ENCODE measurements at regions not wholly inside any gene's neighbourhood (a gene's known extent, or its start where the extent isn't known, plus 50 kb on each side); places are given as distances from the start of the nearest gene placed in this dataset.

DNA sequence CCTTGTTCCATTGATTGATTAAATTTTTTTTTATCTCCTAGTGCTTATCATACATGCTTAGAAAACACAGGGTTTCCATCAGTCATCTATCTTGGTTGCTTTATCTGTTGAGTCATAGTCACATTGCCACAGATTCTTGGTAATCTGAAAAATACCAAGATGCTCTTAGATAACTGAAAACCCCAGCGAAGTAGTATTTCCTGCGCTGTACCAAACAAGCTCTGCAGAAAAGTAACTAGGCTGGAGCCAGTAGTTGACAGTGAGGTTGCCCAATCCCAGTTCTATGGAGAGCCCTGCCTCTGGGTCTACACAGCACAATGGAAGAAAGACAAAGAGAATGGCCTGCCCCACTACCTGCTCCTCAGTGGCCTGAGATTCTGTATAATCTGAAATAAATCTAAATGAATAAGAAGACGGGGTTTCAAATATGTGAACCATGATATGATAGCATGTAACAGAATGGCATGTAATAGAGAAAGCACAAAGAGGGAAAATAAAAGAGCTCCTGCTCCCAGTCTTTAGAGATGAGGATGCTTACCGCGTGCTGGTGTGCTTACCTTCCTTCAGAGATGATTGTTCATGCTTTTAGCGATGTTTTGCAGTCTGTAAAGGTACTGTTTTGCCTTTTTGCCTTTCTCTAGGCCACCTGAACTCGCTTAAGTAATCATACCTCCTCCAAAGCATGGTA, 55.3 kb upstream of the RAPGEF2 start:
- H2AFZ ChIP-seq (ENCODE audit: low read depth): peak overlapping the region; percentile 48; the same call in 1 of the 2 replicates
- no peaks in the 10 kb centered on the region for H3K27me3 ChIP-seq (ENCODE audit: insufficient read depth)
- H3K36me3 ChIP-seq (replicated peaks in 1 of 2; ENCODE audit: control insufficient read depth in 1 of 2, insufficient read depth in 2 of 2, low read length in 1 of 2): no peaks in the 10 kb centered on the region
- DNase-seq: no peak
- CTCF ChIA-PET: no interaction called here
- H3K4me1 ChIP-seq (ENCODE audit: control insufficient read depth in 1 of 2, insufficient read depth in 2 of 2, low read depth in 1 of 2, low read length in 1 of 2): peaks cover 12 to 18% of the 10 kb centered on the region in 2 experiments; a peak in 3 of 4 replicates
- 84% methylated on average over 7 of the region's 7 CpGs for WGBS (ENCODE audit: low lambda C conversion rate)
- POLR2A ChIA-PET: no interaction called here
- H3K27ac ChIP-seq (ENCODE audit: low read depth in 2 of 2, low read length in 1 of 2): peak overlapping the region in 1 of 2 experiments; percentile 49; a peak in 2 of 4 replicates
- no peak overlapping the region for H3K4me3 ChIP-seq (ENCODE audit: low read depth in 2 of 2, low read length in 1 of 2)
- H4K20me1 ChIP-seq (ENCODE audit: insufficient read depth): no peaks in the 10 kb centered on the region
- H3K4me2 ChIP-seq: peak overlapping the region; percentile 49
- no peaks in the 10 kb centered on the region for H3K79me2 ChIP-seq (ENCODE audit: insufficient read depth)
- no peak overlapping the region for H3K9ac ChIP-seq
- no peaks in the 10 kb centered on the region for H3K9me2 ChIP-seq
- peaks cover 9% of the 10 kb centered on the region for H3F3A ChIP-seq (replicated peaks; ENCODE audit: insufficient read depth)
- H3K9me3 ChIP-seq: no peaks in the 10 kb centered on the region
- TF ChIP-seq MEF2A (IDR thresholded peaks at IDR 0.05; ENCODE audit: borderline replicate concordance, low read depth): peak; percentile 24; the same call in 1 of the 2 replicates
- TF ChIP-seq YY1 (IDR thresholded peaks at IDR 0.05; ENCODE audit: low read depth): no peak
- TF ChIP-seq RAD21 (IDR thresholded peaks at IDR 0.05; ENCODE audit: low read length): no peak
- TF ChIP-seq, protein P1, sequence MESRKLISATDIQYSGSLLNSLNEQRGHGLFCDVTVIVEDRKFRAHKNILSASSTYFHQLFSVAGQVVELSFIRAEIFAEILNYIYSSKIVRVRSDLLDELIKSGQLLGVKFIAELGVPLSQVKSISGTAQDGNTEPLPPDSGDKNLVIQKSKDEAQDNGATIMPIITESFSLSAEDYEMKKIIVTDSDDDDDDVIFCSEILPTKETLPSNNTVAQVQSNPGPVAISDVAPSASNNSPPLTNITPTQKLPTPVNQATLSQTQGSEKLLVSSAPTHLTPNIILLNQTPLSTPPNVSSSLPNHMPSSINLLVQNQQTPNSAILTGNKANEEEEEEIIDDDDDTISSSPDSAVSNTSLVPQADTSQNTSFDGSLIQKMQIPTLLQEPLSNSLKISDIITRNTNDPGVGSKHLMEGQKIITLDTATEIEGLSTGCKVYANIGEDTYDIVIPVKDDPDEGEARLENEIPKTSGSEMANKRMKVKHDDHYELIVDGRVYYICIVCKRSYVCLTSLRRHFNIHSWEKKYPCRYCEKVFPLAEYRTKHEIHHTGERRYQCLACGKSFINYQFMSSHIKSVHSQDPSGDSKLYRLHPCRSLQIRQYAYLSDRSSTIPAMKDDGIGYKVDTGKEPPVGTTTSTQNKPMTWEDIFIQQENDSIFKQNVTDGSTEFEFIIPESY (IDR thresholded peaks at IDR 0.05; ENCODE audit: borderline replicate concordance, low read depth): 0 out of 2 replicates have a peak, but pooled peaks have one; percentile 49
- TF ChIP-seq, protein P2, sequence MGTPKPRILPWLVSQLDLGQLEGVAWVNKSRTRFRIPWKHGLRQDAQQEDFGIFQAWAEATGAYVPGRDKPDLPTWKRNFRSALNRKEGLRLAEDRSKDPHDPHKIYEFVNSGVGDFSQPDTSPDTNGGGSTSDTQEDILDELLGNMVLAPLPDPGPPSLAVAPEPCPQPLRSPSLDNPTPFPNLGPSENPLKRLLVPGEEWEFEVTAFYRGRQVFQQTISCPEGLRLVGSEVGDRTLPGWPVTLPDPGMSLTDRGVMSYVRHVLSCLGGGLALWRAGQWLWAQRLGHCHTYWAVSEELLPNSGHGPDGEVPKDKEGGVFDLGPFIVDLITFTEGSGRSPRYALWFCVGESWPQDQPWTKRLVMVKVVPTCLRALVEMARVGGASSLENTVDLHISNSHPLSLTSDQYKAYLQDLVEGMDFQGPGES (IDR thresholded peaks at IDR 0.05; ENCODE audit: low read depth, low read length): no peak
- no peak for TF ChIP-seq GABPA (IDR thresholded peaks at IDR 0.05; ENCODE audit: low read depth)
- TF ChIP-seq NRF1 (IDR thresholded peaks at IDR 0.05; ENCODE audit: low read depth, low read length): no peak
- no peak for TF ChIP-seq GATA2 (CRISPR knock-in tag; IDR thresholded peaks at IDR 0.05)
- no peak for TF ChIP-seq MXI1 (IDR thresholded peaks at IDR 0.05; ENCODE audit: low read depth, low read length)
- TF ChIP-seq RXRA (IDR thresholded peaks at IDR 0.05; ENCODE audit: borderline replicate concordance, low read depth): no peak
- no peak for TF ChIP-seq CHD2 (IDR thresholded peaks at IDR 0.05; ENCODE audit: low read length, partially characterized antibody)
- peak in 1 of 2 experiments; percentile 52; a peak in 1 of 4 replicates for TF ChIP-seq EP300 (IDR thresholded peaks at IDR 0.05; ENCODE audit: borderline replicate concordance in 1 of 2, low read depth in 1 of 2, low read length in 1 of 2)
- TF ChIP-seq, protein P3, sequence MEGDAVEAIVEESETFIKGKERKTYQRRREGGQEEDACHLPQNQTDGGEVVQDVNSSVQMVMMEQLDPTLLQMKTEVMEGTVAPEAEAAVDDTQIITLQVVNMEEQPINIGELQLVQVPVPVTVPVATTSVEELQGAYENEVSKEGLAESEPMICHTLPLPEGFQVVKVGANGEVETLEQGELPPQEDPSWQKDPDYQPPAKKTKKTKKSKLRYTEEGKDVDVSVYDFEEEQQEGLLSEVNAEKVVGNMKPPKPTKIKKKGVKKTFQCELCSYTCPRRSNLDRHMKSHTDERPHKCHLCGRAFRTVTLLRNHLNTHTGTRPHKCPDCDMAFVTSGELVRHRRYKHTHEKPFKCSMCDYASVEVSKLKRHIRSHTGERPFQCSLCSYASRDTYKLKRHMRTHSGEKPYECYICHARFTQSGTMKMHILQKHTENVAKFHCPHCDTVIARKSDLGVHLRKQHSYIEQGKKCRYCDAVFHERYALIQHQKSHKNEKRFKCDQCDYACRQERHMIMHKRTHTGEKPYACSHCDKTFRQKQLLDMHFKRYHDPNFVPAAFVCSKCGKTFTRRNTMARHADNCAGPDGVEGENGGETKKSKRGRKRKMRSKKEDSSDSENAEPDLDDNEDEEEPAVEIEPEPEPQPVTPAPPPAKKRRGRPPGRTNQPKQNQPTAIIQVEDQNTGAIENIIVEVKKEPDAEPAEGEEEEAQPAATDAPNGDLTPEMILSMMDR (IDR thresholded peaks at IDR 0.05): no peak
- no peak for TF ChIP-seq FOXJ3 (CRISPR knock-in tag; IDR thresholded peaks at IDR 0.05)
- TF ChIP-seq, protein P4, sequence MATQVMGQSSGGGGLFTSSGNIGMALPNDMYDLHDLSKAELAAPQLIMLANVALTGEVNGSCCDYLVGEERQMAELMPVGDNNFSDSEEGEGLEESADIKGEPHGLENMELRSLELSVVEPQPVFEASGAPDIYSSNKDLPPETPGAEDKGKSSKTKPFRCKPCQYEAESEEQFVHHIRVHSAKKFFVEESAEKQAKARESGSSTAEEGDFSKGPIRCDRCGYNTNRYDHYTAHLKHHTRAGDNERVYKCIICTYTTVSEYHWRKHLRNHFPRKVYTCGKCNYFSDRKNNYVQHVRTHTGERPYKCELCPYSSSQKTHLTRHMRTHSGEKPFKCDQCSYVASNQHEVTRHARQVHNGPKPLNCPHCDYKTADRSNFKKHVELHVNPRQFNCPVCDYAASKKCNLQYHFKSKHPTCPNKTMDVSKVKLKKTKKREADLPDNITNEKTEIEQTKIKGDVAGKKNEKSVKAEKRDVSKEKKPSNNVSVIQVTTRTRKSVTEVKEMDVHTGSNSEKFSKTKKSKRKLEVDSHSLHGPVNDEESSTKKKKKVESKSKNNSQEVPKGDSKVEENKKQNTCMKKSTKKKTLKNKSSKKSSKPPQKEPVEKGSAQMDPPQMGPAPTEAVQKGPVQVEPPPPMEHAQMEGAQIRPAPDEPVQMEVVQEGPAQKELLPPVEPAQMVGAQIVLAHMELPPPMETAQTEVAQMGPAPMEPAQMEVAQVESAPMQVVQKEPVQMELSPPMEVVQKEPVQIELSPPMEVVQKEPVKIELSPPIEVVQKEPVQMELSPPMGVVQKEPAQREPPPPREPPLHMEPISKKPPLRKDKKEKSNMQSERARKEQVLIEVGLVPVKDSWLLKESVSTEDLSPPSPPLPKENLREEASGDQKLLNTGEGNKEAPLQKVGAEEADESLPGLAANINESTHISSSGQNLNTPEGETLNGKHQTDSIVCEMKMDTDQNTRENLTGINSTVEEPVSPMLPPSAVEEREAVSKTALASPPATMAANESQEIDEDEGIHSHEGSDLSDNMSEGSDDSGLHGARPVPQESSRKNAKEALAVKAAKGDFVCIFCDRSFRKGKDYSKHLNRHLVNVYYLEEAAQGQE (IDR thresholded peaks at IDR 0.05; ENCODE audit: low read depth, low read length): no peak
- no peak for TF ChIP-seq RCOR1 (IDR thresholded peaks at IDR 0.05; ENCODE audit: low read length)
- TF ChIP-seq, protein P5, sequence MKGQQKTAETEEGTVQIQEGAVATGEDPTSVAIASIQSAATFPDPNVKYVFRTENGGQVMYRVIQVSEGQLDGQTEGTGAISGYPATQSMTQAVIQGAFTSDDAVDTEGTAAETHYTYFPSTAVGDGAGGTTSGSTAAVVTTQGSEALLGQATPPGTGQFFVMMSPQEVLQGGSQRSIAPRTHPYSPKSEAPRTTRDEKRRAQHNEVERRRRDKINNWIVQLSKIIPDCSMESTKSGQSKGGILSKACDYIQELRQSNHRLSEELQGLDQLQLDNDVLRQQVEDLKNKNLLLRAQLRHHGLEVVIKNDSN (IDR thresholded peaks at IDR 0.05; ENCODE audit: borderline replicate concordance, low read depth): no peak
- TF ChIP-seq TEAD4 (IDR thresholded peaks at IDR 0.05; ENCODE audit: borderline replicate concordance, insufficient read depth): peak; percentile 55; the same call in 1 of the 2 replicates
- no peak for TF ChIP-seq SIN3A (IDR thresholded peaks at IDR 0.05; ENCODE audit: borderline replicate concordance, low read depth, low read length)
- peak; percentile 70 for TF ChIP-seq JUND (IDR thresholded peaks at IDR 0.05)
- TF ChIP-seq SMC3 (IDR thresholded peaks at IDR 0.05; ENCODE audit: low read depth, low read length): no peak
- TF ChIP-seq NFIC (IDR thresholded peaks at IDR 0.05; ENCODE audit: borderline replicate concordance): peak; percentile 52; the same call in 1 of the 2 replicates
- TF ChIP-seq ELF1 (IDR thresholded peaks at IDR 0.05): no peak
- peak; percentile 64 for TF ChIP-seq FOSL2 (IDR thresholded peaks at IDR 0.05; ENCODE audit: borderline replicate concordance, low read depth)
- TF ChIP-seq FOXM1 (IDR thresholded peaks at IDR 0.05; ENCODE audit: low read depth): no peak

Data from SK-N-SH (cell line).